ENCODE measurements at regions not wholly inside any gene's neighbourhood (a gene's known extent, or its start where the extent isn't known, plus 50 kb on each side); places are given as distances from the start of the nearest gene placed in this dataset.

DNA sequence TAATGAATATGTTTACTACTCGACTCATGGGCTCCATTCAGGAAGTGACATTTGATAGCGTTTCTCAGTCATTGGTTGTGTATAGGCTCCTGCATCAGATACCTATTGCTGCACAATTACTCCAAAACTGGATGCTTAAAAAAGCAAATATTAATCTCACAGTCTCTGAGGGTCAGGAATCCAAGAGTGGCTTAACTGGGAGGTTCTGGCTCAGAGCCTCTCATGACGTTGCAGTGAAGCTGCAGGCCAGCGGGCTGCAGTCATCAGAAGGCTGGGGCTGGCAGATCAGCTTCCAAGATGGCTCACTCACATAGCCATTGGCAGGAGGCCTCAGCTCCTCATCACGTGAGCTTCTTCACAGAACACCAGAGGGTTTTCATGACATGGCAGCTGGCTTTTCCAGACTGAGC is 525.1 kb upstream of the NBEA start:
- DNase-seq, result no peak
- TF ChIP-seq GATA1 (IDR thresholded peaks at IDR 0.05; ENCODE audit: low read depth, low read length), result no peak
- TF ChIP-seq POLR2A (IDR thresholded peaks at IDR 0.05; ENCODE audit: low read length), result no peak

DNA sequence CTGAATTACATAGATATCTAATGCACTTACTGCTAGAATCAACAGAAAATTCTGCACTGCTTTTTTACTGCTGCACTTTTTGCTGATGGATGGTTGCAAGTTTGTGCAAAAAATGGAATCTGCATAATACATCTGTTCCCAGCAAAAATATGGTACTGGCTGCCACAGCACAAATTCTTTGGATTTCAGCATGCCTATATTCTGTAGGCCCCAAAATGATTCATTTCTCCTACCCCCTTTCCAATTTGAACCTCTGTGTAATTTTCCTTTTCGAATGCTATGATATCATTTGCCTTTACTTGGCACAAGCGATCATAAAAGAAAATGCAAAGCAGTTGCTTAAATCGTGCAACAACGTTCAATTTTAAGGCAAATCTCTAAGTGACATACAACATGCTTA is 524.2 kb upstream of the NBEA start:
- DNase-seq, result no peak
- TF ChIP-seq GATA1 (IDR thresholded peaks at IDR 0.05; ENCODE audit: low read depth, low read length) (no peak), POLR2A (IDR thresholded peaks at IDR 0.05; ENCODE audit: low read length) (no peak)

DNA sequence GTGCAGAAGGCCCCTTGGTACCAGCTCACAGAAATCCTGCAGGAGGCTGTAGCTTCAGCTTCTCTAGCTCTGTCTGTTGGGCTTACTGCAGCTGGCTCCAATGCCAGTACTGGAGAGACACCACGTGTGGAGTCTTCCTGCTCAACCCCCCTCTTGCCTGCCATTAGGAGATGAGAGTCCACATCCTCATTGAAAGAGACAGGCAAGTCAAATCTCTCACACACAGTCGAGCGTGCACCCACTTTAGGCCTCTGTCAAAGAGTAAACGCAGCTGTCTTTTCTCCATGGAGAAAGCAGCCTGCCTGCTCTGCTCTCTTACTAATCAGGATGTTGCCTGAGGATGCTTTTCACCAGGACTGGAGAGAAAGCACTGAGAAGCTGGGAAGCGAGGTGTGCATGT is 523.0 kb upstream of the NBEA start:
- no peak for DNase-seq
- TF ChIP-seq GATA1 (IDR thresholded peaks at IDR 0.05; ENCODE audit: low read depth, low read length) (no peak), POLR2A (IDR thresholded peaks at IDR 0.05; ENCODE audit: low read length) (no peak)

DNA sequence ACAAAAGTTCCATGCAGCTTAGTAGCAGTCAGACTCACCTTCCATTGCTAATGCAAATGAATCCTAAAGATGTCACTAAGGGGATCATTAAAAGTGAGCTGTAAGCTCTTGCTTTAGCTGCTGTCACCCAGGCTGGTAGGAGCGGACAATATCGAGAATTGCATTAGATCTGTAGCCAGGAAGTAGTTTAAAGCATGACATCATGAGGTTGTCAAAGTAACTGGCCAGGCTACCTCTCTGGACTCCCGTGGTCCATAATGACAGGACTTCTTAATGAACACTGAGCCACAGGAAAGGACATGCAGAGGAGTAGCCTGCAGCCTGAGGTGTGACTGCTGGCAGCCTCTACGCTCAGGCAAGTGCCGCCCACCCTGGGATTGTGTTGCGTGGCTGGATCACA is 522.3 kb upstream of the NBEA start:
- DNase-seq, result no peak
- TF ChIP-seq POLR2A (IDR thresholded peaks at IDR 0.05; ENCODE audit: low read length) (no peak), GATA1 (IDR thresholded peaks at IDR 0.05; ENCODE audit: low read depth, low read length) (no peak)

DNA sequence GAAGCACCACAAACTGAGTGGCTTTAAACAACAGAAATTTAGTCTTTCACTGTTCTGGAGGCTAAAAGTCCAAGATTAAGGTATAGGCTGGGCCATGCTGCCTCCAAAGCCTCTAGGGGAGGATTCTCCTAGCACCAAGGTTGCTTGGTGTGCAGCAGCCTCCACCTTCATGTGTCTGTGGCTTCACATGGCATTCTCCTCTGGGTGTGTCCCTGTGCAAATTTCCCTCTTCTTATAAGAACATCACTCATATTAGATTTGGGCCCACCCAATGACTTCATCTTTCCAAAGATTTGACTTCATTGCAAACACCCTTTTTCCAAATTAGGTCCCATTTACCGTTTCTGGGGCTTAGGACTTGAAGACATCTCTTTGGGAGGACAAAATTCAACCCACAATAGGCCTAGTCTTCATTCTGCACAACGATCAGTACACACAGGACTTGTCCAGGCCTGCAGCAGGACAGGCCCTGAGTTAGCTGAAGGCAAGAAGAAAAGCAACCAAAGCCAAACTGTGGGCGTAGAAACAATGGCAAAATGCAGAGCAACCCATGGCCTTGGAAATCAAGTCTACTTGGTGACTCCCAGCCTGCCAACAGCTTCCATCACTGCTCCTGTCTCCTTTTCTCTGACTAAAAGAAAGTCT is 521.2 kb upstream of the NBEA start:
- DNase-seq, result no peak
- no peak for TF ChIP-seq POLR2A (IDR thresholded peaks at IDR 0.05; ENCODE audit: low read length)
- no peak for TF ChIP-seq GATA1 (IDR thresholded peaks at IDR 0.05; ENCODE audit: low read depth, low read length)

DNA sequence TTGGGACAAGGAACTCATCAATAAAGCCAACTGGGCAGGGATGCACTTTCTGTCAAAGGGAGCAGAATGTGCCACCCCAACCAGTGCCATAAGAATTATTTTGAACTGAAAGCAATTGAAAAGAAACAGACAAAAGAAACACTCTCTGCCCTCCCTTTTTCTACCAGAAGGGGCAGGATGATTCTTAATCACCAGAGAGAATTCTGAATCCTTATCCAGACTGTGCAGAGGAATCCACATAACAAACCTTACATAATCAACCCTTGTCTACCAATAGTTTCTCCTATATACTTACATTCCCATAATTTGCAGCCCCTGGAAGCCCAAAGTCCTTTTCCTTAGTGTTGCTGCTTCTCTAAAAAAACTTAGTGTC is 520.7 kb upstream of the NBEA start:
- no peak for TF ChIP-seq GATA1 (IDR thresholded peaks at IDR 0.05; ENCODE audit: low read depth, low read length)
- TF ChIP-seq POLR2A (IDR thresholded peaks at IDR 0.05; ENCODE audit: low read length), result no peak
- no peak for DNase-seq

DNA sequence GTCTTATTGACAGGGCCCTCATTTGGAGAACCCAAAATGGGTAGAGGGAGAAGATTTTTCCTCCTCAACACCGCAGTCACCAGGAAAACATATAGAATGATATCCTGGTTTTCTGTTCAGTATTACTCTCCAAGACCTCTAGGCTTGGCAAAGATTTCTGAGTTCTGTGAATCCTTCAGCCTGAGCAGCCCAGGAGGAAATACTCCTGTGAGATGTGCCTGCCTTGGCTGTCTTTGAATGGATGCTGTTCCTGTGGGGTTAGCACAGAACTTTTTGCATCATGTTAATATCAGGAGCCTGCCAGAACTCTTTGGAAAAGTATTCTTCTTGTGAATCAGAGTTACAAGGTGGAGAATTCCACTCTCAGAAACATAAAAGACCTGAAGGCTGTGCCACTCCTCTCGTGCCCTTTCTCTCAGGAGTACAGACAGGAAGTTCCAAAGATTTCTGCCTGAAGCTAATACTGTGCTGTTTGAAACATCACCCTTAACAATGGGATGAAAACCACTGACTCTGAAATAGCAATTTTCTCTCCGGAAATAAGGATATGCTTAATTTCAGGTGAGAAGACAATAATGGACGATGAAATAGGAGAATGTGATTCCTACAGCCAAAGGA is 520.1 kb upstream of the NBEA start:
- TF ChIP-seq POLR2A (IDR thresholded peaks at IDR 0.05; ENCODE audit: low read length) (no peak), GATA1 (IDR thresholded peaks at IDR 0.05; ENCODE audit: low read depth, low read length) (no peak)
- DNase-seq, result no peak

DNA sequence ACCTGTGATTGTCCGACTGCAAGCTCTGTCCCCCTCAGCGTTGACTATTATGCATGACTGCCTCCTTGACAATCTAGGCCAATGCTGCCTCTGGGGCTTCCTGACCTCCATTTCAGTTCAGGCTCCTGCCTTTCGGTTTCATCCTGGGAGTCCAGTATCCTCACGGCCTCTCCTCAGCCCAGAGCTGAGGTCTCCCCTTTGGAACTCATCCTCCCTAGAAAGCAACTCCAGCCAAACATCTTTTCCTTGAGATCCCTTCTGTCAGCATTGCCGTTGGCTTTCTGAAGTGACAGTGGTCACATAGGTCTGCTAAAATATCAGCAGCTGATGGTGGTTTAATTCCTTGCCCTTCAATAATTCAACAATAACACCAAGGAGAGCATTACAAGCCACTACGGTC is 519.1 kb upstream of the NBEA start:
- TF ChIP-seq GATA1 (IDR thresholded peaks at IDR 0.05; ENCODE audit: low read depth, low read length), result no peak
- no peak for TF ChIP-seq POLR2A (IDR thresholded peaks at IDR 0.05; ENCODE audit: low read length)
- no peak for DNase-seq

DNA sequence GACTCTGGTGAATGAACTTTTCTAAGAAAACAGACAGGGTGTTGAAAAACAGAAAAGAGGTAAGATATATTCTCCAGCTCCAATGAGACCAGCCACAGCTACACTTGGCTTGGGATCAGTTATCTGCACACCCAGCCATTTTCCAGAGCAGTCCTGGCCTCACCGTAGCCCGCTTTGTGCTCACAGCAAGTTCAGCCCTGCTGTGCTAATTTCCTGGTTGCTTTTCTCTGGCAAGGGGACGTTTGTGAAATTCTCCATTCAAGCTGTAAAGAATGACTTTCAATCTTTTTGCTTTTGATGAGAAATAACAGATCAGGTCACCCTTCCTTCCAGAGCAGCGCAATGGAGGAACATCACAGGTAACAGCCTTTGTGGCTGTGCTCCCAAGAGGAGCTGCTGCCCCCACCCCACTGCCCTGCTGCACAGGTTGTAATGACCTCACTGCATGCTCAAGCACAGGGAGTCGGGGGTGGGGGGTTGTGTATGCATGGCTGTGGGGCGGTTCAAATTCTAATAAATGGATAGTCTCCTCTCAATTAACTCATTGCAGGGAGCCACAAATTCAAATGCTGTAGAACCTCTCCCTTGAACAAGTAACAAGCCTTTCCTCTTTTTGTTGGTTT is 516.6 kb upstream of the NBEA start:
- no peak for TF ChIP-seq POLR2A (IDR thresholded peaks at IDR 0.05; ENCODE audit: low read length)
- no peak for TF ChIP-seq GATA1 (IDR thresholded peaks at IDR 0.05; ENCODE audit: low read depth, low read length)
- DNase-seq, result no peak

DNA sequence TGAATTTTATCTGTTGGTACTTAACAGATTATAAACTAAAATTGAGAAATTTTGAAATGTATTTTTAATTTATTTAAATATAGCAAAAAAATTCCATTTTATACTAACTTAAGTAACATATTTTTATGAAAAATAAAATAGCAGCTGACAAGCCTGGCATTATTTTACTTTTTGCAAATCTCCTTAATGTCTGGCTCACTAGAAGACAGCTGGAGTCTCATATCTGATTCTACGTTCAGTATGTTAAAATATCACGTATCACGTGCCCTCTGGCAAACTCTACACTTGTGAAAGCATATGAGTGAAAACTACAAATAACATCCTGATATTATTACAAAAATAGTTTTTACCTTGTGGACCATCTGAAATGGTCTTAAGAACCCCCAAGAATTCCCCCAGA is 513.2 kb upstream of the NBEA start:
- no peak for DNase-seq
- TF ChIP-seq GATA1 (IDR thresholded peaks at IDR 0.05; ENCODE audit: low read depth, low read length) (no peak), POLR2A (IDR thresholded peaks at IDR 0.05; ENCODE audit: low read length) (no peak)

DNA sequence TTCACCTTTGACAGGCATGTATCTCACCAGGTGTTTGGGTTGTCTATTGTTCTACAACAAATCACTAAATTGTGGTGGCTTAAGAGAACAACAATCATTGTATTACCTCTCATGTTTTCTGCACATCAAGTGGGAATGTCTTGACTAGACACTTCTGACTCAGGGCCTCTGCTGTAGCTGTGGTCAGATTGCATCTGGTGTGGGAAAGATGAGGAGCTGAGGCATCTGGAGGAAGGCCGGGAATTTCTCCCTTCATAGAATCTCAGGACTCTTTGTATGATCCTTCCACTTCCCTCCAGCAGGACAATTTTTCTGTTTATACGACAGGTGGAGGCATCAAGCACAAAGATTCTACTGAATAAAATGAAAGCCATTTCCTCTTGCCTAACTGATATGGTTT is 511.8 kb upstream of the NBEA start:
- DNase-seq, result no peak
- TF ChIP-seq POLR2A (IDR thresholded peaks at IDR 0.05; ENCODE audit: low read length), result no peak
- no peak for TF ChIP-seq GATA1 (IDR thresholded peaks at IDR 0.05; ENCODE audit: low read depth, low read length)

DNA sequence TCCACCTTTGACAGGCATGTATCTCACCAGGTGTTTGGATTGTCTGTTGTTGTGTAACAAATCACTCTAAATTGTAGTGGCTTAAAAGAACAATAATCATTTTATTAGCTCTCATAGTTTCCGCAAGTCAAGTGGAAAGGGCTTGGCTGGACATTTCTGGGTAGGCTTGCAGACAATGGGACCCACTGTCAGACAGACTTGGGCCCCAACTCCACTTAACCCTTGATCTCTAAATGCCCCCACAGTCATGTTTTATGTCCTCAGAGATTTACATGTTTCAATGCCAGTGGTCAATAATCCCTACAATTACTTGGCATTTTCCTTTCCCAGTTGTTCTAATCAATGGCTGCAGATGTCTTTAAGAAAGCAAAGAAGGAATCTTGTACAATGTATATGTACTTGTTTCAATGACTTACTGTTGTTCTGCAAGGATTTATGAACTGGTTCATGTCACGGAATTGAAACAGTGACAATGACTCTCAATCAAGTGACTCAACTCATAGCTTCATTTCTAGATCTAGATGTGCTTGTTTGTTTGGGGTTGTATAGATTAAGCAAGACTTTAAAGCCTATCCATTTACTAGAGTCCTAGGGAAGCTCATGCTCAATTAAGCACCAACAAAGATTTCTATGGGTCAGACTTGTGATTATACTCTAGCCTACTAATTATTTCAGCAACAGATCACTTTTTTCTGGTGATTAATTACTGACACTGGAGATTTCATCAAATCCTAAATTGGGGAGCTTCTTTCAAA is 510.1 kb upstream of the NBEA start:
- no peak for DNase-seq
- no peak for TF ChIP-seq GATA1 (IDR thresholded peaks at IDR 0.05; ENCODE audit: low read depth, low read length)
- TF ChIP-seq POLR2A (IDR thresholded peaks at IDR 0.05; ENCODE audit: low read length), result no peak

DNA sequence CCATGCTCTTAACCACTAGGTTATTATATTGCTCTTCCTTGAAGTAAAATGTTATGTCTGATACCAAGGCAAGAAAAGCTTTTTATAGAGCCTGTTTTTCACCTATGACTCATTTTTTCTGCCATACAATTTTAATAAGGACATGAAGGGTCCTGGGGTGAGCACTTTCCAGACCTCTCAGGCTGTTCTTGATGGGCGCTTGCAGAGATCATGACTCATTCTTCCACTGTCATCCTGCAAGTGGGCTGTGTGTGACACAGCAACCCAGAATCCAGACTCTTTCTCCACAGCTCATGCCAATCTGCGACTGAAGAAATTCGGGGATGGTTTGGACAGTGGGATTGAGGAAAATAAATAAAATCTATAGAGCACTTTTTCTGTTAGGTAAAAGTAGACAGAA is 506.7 kb upstream of the NBEA start:
- TF ChIP-seq POLR2A (IDR thresholded peaks at IDR 0.05; ENCODE audit: low read length) (no peak), GATA1 (IDR thresholded peaks at IDR 0.05; ENCODE audit: low read depth, low read length) (no peak)
- no peak for DNase-seq

DNA sequence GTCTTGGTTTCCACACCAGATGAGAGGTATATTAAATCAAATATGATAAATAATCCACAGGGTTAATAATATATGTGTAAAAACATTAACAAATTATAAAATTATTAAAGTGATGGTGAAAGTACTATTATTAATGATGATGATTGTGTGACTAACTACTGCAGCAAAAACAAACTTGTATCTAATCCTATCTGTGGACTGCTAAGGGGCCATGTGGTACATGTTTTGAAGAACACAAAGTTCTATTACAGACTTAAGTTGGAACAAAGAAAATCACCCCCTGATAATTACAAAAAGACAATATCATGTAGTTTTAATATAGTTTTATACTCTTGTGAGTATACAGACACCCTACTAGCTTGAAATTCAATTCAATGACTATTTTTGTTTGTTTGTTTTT is 504.2 kb upstream of the NBEA start:
- TF ChIP-seq POLR2A (IDR thresholded peaks at IDR 0.05; ENCODE audit: low read length) (no peak), GATA1 (IDR thresholded peaks at IDR 0.05; ENCODE audit: low read depth, low read length) (no peak)

More for the DNA sequence above, 504.2 kb upstream of the NBEA start:
- DNase-seq, result no peak

Data from erythroblast (primary cell).